ENCODE measurements at regions not wholly inside any gene's neighbourhood (a gene's known extent, or its start where the extent isn't known, plus 50 kb on each side); places are given as distances from the start of the nearest gene placed in this dataset.

DNA sequence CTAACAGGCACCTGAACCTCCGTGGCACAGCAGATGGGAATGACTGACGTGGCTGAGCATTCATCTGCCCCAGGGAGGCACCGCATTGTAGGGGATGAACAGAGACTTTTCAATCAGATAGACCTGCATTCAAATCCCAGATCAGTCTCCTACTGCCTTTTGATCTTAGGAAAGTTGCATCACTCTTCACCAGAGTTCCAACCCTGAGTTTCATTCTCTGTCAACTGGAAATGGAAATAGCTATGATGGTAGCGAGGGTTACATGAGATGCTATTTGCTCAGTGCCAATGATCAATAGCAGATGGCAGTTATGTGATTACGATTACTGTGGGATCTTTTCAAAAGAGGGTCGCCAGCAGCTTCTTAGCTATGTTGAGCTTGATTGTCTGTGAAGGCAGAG is 189.3 kb upstream of the RFC3 start:
- no peak overlapping the region for H3K14ac ChIP-seq (replicated peaks; ENCODE audit: low read depth, low read length)
- peak overlapping the region; percentile 48; the same call in 1 of the 3 replicates for H2BK15ac ChIP-seq (ENCODE audit: low read depth, low read length)
- H4K8ac ChIP-seq (ENCODE audit: low read depth in 2 of 2, low read length in 2 of 2): no peak overlapping the region
- ATAC-seq (ENCODE audit: low read depth): no peak
- no peaks in the 10 kb centered on the region for H3K79me1 ChIP-seq (ENCODE audit: low read depth in 1 of 2, low read length in 2 of 2)
- H3K4ac ChIP-seq (ENCODE audit: low read depth, low read length): no peak overlapping the region
- no peak overlapping the region for H3K4me3 ChIP-seq (ENCODE audit: insufficient read depth, low read depth, low read length)
- H3K18ac ChIP-seq (ENCODE audit: low read depth, low read length): no peak overlapping the region
- no peak overlapping the region for H2BK5ac ChIP-seq (ENCODE audit: low read depth, low read length, poor library complexity, severe bottlenecking)
- H4K5ac ChIP-seq (ENCODE audit: low read depth, low read length): no peak overlapping the region
- no peak overlapping the region for H2AK9ac ChIP-seq (replicated peaks; ENCODE audit: low read depth, low read length, poor library complexity)
- no peak for TF ChIP-seq RFX5 (IDR thresholded peaks at IDR 0.05; ENCODE audit: low read depth, low read length)
- TF ChIP-seq CHD1 (IDR thresholded peaks at IDR 0.05; ENCODE audit: low read depth, low read length): no peak
- TF ChIP-seq SMC3 (IDR thresholded peaks at IDR 0.05; ENCODE audit: low read depth, low read length): no peak
- TF ChIP-seq, protein P1, sequence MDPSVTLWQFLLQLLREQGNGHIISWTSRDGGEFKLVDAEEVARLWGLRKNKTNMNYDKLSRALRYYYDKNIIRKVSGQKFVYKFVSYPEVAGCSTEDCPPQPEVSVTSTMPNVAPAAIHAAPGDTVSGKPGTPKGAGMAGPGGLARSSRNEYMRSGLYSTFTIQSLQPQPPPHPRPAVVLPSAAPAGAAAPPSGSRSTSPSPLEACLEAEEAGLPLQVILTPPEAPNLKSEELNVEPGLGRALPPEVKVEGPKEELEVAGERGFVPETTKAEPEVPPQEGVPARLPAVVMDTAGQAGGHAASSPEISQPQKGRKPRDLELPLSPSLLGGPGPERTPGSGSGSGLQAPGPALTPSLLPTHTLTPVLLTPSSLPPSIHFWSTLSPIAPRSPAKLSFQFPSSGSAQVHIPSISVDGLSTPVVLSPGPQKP (IDR thresholded peaks at IDR 0.05; ENCODE audit: borderline replicate concordance, low read depth, low read length): no peak
- no peak for TF ChIP-seq RCOR1 (IDR thresholded peaks at IDR 0.05; ENCODE audit: insufficient replicate concordance, low read length)
- TF ChIP-seq, protein P2, sequence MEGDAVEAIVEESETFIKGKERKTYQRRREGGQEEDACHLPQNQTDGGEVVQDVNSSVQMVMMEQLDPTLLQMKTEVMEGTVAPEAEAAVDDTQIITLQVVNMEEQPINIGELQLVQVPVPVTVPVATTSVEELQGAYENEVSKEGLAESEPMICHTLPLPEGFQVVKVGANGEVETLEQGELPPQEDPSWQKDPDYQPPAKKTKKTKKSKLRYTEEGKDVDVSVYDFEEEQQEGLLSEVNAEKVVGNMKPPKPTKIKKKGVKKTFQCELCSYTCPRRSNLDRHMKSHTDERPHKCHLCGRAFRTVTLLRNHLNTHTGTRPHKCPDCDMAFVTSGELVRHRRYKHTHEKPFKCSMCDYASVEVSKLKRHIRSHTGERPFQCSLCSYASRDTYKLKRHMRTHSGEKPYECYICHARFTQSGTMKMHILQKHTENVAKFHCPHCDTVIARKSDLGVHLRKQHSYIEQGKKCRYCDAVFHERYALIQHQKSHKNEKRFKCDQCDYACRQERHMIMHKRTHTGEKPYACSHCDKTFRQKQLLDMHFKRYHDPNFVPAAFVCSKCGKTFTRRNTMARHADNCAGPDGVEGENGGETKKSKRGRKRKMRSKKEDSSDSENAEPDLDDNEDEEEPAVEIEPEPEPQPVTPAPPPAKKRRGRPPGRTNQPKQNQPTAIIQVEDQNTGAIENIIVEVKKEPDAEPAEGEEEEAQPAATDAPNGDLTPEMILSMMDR (conservative IDR thresholded peaks at IDR 0.05; ENCODE audit: low read depth, low read length): no peak
- TF ChIP-seq BHLHE40 (IDR thresholded peaks at IDR 0.05; ENCODE audit: low read depth, low read length): no peak
- TF ChIP-seq NFE2L2 (IDR thresholded peaks at IDR 0.05; ENCODE audit: low read depth, low read length): no peak
- no peak for TF ChIP-seq MXI1 (IDR thresholded peaks at IDR 0.05; ENCODE audit: borderline replicate concordance, low read depth, low read length)
- no peak for TF ChIP-seq FOS (IDR thresholded peaks at IDR 0.05; ENCODE audit: low read depth, low read length)
- no peak for TF ChIP-seq POLR2A (IDR thresholded peaks at IDR 0.05; ENCODE audit: low read depth, low read length)
- TF ChIP-seq MAFK (IDR thresholded peaks at IDR 0.05; ENCODE audit: low read depth, low read length): no peak
- no peak for TF ChIP-seq RAD21 (IDR thresholded peaks at IDR 0.05; ENCODE audit: low read length)
- TF ChIP-seq MAZ (IDR thresholded peaks at IDR 0.05; ENCODE audit: borderline replicate concordance, low read depth, low read length): no peak
- TF ChIP-seq CEBPB (IDR thresholded peaks at IDR 0.05; ENCODE audit: low read depth, low read length): no peak
- TF ChIP-seq, protein P3, sequence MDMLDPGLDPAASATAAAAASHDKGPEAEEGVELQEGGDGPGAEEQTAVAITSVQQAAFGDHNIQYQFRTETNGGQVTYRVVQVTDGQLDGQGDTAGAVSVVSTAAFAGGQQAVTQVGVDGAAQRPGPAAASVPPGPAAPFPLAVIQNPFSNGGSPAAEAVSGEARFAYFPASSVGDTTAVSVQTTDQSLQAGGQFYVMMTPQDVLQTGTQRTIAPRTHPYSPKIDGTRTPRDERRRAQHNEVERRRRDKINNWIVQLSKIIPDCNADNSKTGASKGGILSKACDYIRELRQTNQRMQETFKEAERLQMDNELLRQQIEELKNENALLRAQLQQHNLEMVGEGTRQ (IDR thresholded peaks at IDR 0.05; ENCODE audit: low read depth, low read length): no peak
- no TSS peak for BruUV-seq (replicated peaks)
- intact Hi-C loops (cut with micrococcal nuclease) (no loop called here), dilution Hi-C loops (cut with HindIII; ENCODE audit: low sequenced_read_pairs, unreplicated experiment) (no loop called here), in situ Hi-C loops (cut with MboI; ENCODE audit: low sequenced_read_pairs) (no loop called here)
- H3K27ac ChIP-seq (ENCODE audit: insufficient read depth, low read length): no peak overlapping the region
- ChIA-PET CTCF (no interaction called here), POLR2A (ENCODE audit: unreplicated experiment) (no interaction called here)
- no peak overlapping the region for H3K4me2 ChIP-seq (ENCODE audit: low read depth, low read length)
- no peaks in the 10 kb centered on the region for H4K20me1 ChIP-seq (ENCODE audit: insufficient read depth, low read length)
- H2AFZ ChIP-seq (replicated peaks; ENCODE audit: low read length, poor library complexity): no peak overlapping the region
- H3K27me3 ChIP-seq (ENCODE audit: control insufficient read depth, insufficient read depth, low read length): no peaks in the 10 kb centered on the region
- no peaks in the 10 kb centered on the region for H3K36me3 ChIP-seq (ENCODE audit: control insufficient read depth, insufficient read depth, low read length)
- no peak overlapping the region for H3K23ac ChIP-seq (ENCODE audit: low read depth, low read length)
- 80% methylated on average over 1 of the region's 6 CpGs; no CpG with 5 or more reads in 1 of the 2 experiments for WGBS, 2 experiments (ENCODE audit: extremely low coverage in 2 of 2, insufficient read length in 1 of 2)
- no peak overlapping the region for H3K56ac ChIP-seq (ENCODE audit: extremely low read depth, insufficient read depth, low read length)
- no peaks in the 10 kb centered on the region for H3K9me1 ChIP-seq (ENCODE audit: insufficient read depth, low read length)
- H2BK20ac ChIP-seq (ENCODE audit: low read depth, low read length): no peak overlapping the region
- no peak overlapping the region for H3K9ac ChIP-seq (ENCODE audit: low read depth, low read length)
- no peak overlapping the region for H2BK120ac ChIP-seq (ENCODE audit: low read depth, low read length)
- no peak overlapping the region for H4K91ac ChIP-seq (ENCODE audit: insufficient read depth, low read depth, low read length)
- H2AK5ac ChIP-seq (ENCODE audit: low read depth, low read length): no peak overlapping the region
- peaks cover 1% of the 10 kb centered on the region; the same call in 1 of the 2 replicates for H3K4me1 ChIP-seq (ENCODE audit: control insufficient read depth, insufficient read depth, low read length)
- DNase-seq: no peak
- H3K9me3 ChIP-seq (ENCODE audit: control insufficient read depth, insufficient read depth, low read length): no peaks in the 10 kb centered on the region

Data from IMR-90 (cell line).